ENCODE measurements at regions not wholly inside any gene's neighbourhood (a gene's known extent, or its start where the extent isn't known, plus 50 kb on each side); places are given as distances from the start of the nearest gene placed in this dataset.

GRCh38 chr5:57736716-57737115 lies 254.1 kb upstream of the ACTBL2 start:
- TF ChIP-seq CTCF (conservative IDR thresholded peaks at IDR 0.05), result no peak
- no peak for TF ChIP-seq ZFX (IDR thresholded peaks at IDR 0.05)
